H1 (cell line): ENCODE measurements at regions not wholly inside any gene's neighbourhood (a gene's known extent, or its start where the extent isn't known, plus 50 kb on each side); places are given as distances from the start of the nearest gene placed in this dataset.

ENCODE experiments used
- EZH2 ChIP-seq: fragments of 200-600 bp; sonication (generic); IDR thresholded peaks from 2 replicates; pipeline ENCODE4 v1.7.1; 2012; ENCODE audit warnings: low read depth, mild to moderate bottlenecking, moderate library complexity, low read length, inconsistent platforms; ENCODE audit not compliant: severe bottlenecking
- KDM4A ChIP-seq: IDR thresholded peaks from one replicate; pipeline ENCODE4 v1.7.1; 2012; ENCODE audit warnings: low read depth, mild to moderate bottlenecking, moderate library complexity, low read length, inconsistent platforms; ENCODE audit not compliant: severe bottlenecking
- TF ChIP-seq, protein P1 (sequence below), 3 experiments: IDR thresholded peaks; 1 replicate in 2 of 3; 2 replicates in 1 of 3; pipeline versions ENCODE4 v1.5.1 to v1.6.1; 2011; ENCODE audit warnings: low read length in 3 of 3, mild to moderate bottlenecking in 3 of 3, inconsistent platforms in 2 of 3, low read depth in 1 of 3, moderate library complexity in 1 of 3; ENCODE audit not compliant: insufficient read depth in 1 of 3; ENCODE audit errors: control extremely low read depth in 1 of 3

DNA sequence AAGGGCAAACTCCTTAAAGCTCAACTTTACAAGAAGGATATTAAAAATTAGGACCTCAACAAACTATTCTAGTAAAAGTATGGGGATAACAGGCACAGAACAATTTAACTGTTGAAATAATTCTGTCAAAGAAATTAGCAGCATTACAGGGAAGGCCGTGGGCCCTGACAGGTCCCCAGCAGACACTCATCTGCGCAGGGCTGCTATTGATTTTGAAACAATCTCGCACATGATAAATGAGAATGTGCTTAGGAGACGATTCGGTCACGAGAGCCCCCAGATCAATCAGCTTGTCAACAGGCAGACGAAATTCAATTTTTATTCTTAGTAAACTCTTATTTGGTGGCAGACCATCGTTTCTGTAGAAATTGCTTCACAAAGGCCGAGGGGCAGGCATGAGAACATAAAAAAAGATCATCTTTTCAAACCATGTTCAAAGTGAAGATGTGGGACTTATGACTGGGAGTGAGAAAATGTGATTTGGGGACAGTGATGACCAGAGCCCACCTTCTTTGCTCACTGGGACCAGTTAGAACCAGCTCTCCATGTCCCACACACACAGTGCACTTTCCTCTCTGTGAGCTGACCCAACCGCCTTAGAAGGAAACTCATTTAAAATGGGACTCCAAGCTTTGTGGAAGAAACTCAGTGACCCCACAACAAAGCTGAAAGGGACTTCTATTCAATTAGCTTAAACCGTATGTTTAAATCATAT, 654.5 kb downstream of the TOX3 start (continued):
- TF ChIP-seq, protein P1, sequence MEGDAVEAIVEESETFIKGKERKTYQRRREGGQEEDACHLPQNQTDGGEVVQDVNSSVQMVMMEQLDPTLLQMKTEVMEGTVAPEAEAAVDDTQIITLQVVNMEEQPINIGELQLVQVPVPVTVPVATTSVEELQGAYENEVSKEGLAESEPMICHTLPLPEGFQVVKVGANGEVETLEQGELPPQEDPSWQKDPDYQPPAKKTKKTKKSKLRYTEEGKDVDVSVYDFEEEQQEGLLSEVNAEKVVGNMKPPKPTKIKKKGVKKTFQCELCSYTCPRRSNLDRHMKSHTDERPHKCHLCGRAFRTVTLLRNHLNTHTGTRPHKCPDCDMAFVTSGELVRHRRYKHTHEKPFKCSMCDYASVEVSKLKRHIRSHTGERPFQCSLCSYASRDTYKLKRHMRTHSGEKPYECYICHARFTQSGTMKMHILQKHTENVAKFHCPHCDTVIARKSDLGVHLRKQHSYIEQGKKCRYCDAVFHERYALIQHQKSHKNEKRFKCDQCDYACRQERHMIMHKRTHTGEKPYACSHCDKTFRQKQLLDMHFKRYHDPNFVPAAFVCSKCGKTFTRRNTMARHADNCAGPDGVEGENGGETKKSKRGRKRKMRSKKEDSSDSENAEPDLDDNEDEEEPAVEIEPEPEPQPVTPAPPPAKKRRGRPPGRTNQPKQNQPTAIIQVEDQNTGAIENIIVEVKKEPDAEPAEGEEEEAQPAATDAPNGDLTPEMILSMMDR (IDR thresholded peaks at IDR 0.05; ENCODE audit: control extremely low read depth in 1 of 3, insufficient read depth in 1 of 3, low read depth in 1 of 3, low read length in 3 of 3), result no peak
- TF ChIP-seq KDM4A (no peak), EZH2 (no peak)
